Muscle of back (tissue), 3 donors: ENCODE measurements at regions not wholly inside any gene's neighbourhood (a gene's known extent, or its start where the extent isn't known, plus 50 kb on each side); places are given as distances from the start of the nearest gene placed in this dataset.

ENCODE experiments used
- DNase-seq, 3 donors: peaks; one replicate each; pipeline versions ENCODE4 v3.0.0 to v3.0.0-alpha.2; 2013

- peak in 1 of 3 donors; percentile 17 for DNase-seq
Observed at GRCh38 chr13:58190577-58190976, 559.0 kb downstream of the PCDH17 start.

GRCh38 chr13:58191754-58192153 is 560.2 kb downstream of the PCDH17 start:
- no peak for DNase-seq

- DNase-seq: no peak
Observed at GRCh38 chr13:58202099-58202498, 570.6 kb downstream of the PCDH17 start.

DNA sequence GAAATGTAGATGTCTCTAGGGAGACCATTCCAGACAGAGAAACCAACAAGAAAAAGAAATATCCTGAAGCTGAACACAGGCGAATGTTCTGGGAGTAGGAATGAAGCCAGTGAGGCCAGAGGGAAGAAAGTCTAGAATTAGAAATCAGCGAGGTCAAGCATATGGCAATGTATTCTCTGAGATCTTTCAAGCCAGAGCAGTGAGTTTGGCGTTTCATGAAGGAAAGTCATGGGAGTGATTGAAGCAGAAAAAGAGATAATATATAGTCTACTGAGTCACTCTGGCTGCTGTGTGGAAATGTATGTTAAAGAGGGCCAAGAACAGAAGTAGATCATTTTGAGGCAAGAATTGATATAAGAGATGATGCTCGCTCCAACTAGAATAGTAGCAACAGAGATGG is 576.0 kb downstream of the PCDH17 start:
- DNase-seq: peak; percentile 2 to 69 (median 10)

- DNase-seq: no peak
Observed at GRCh38 chr13:58235454-58235853, 603.9 kb downstream of the PCDH17 start.

- DNase-seq: no peak
Observed at GRCh38 chr13:58238972-58239773, 607.6 kb downstream of the PCDH17 start.

DNA sequence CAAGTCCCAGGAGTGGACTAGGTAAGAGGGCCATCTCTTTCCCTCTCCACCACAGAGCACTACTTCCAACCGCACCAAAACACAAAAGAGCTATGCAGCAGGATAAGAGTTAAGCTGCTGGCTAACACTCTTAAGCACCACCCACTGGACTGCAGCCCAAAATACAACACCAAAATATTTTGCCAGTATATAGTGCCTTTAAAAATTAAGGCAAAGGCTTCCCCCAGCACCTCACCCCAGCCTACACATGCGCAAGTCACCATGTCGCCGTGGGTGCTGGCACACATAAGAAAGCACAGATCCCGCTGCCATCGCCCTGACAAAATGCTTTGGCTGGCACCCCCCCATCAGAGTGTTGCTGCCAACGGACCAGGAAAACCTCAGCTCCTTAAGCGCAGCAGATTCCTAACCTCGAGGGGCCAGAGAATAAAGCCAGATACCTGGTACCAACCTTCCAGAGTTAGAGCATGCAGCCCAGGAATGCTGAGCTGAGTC is 608.3 kb downstream of the PCDH17 start:
- DNase-seq: no peak

DNA sequence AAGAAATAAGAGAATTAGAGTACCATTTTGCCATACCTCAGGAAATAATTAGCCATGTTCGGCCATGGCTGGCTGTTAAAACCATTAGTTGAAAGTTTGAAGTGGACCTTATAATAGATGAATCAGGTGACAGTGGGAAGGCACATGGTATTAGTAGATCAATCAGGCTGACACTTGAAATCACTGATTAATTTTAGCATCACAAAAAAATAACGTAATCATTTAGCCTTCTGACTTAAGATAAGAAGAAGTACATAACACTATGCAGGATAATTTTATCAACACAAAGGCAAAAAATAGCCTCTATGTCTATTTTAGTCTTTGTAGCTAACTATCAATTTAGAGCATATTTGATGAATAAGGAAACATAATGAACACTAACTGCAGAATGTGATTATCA is 615.5 kb downstream of the PCDH17 start:
- DNase-seq: no peak

- no peak for DNase-seq
Observed at GRCh38 chr13:58254943-58255342, 623.4 kb downstream of the PCDH17 start.

GRCh38 chr13:58266271-58266670 is 634.7 kb downstream of the PCDH17 start:
- no peak for DNase-seq

- DNase-seq: no peak
Observed at GRCh38 chr13:58298556-58299135, 667.1 kb downstream of the PCDH17 start.

GRCh38 chr13:58300224-58300623 is 668.7 kb downstream of the PCDH17 start:
- DNase-seq: no peak

- DNase-seq: no peak
Observed at GRCh38 chr13:58300974-58301681, 669.6 kb downstream of the PCDH17 start.

DNA sequence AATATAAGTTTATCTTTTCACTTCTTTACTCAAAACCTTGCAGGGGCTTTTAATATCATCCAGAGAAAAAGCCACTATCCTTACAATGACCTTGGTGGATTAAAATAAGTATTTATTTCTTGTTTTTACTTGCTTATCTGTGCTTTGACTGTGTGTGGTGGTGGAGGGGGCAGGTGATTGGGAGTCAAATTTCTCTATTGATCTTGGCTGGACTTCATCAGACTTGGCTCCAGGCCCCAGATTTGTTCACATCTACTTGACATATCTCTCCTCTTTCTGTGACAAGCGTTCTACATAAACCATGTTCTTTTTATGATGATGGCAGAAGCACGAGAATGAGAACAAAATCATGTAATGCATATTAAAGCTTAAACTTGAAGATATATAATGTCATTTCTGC is 670.8 kb downstream of the PCDH17 start:
- no peak for DNase-seq

- no peak for DNase-seq
Observed at GRCh38 chr13:58306062-58306461, 674.5 kb downstream of the PCDH17 start.

DNA sequence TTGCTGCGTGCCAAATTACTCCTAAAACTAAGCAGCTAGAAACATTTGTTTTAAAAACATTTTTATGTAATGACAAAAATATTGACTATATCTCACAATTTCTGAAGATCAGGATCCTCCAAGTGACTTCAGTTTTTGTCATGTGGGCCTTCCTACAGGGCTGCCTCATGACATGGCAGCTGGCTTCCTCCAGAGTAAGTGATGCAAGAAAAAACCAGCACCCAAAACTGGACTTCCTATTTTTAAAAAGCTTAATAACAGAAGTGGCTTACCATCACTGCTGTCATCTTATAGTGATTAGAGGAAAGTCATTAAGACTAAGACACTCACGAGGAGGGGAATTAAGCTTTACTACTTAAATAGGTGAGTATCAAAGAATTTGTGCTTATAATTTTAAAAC is 681.7 kb downstream of the PCDH17 start:
- DNase-seq: peak in 1 of 3 donors; percentile 10

- no peak for DNase-seq
Observed at GRCh38 chr13:58318495-58319167, 687.1 kb downstream of the PCDH17 start.

DNA sequence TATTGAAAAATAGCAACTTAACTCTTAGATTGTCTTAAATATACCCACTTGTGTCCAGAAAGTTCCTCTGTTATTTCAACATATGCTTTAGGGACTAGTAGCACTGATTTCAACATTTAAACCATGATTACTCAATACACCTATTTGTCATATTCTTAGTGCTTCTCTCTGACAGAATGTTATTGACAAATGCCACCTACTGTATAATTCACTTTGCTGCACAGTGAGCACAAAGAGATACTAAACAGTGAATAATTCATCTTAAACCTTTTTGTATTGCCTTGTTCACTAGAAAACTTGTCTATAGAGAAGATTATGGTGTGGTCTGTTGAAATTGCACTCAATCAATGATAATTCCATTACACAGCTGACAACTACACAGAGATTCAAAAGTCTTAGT is 692.6 kb downstream of the PCDH17 start:
- no peak for DNase-seq

- DNase-seq: no peak
Observed at GRCh38 chr13:58329746-58330145, 698.2 kb downstream of the PCDH17 start.

GRCh38 chr13:58340895-58341294 is 709.4 kb downstream of the PCDH17 start:
- no peak for DNase-seq

DNA sequence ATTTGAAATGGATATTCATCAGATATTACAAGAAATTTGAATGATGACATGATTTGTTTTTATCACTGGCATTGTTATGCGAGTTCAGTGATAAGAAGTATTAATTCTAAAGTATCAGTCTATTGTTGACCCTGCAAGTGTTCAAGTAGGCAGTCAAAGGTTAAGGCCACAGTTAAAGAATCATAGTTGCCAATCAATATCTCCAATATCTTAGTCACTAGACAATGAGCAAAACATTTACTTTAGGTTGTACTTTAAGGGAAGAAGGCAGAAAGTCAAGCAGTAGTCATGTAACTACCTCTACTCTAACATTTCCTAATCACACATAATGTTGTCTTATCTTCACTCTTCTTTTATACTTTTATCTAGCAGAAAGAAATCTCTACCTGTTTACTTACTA is 709.8 kb downstream of the PCDH17 start:
- DNase-seq: no peak

GRCh38 chr13:58343076-58343475 is 711.5 kb downstream of the PCDH17 start:
- no peak for DNase-seq
